Parathyroid adenoma (tissue), 2 donors: ENCODE measurements at regions not wholly inside any gene's neighbourhood (a gene's known extent, or its start where the extent isn't known, plus 50 kb on each side); places are given as distances from the start of the nearest gene placed in this dataset.

Experiments
- H2AFZ ChIP-seq: fragments of 300-600 bp; sonication (generic); one replicate; pipeline ENCODE4 v1.7.0; 2017; ENCODE audit warnings: antibody characterized with exemption, mild to moderate bottlenecking
- H3K27ac ChIP-seq: fragments of 300-600 bp; sonication (generic); one replicate; pipeline ENCODE4 v1.7.0; 2017
- H3K27me3 ChIP-seq: fragments of 300-600 bp; sonication (generic); one replicate; pipeline ENCODE4 v1.7.0; 2017; ENCODE audit warnings: low read length; ENCODE audit not compliant: control insufficient read depth, insufficient read depth
- H3K36me3 ChIP-seq: fragments of 300-600 bp; sonication (generic); one replicate; pipeline ENCODE4 v1.7.0; 2017; ENCODE audit warnings: low read length; ENCODE audit not compliant: control insufficient read depth, insufficient read depth
- H3K4me1 ChIP-seq: fragments of 300-600 bp; sonication (generic); one replicate; pipeline ENCODE4 v1.7.0; 2017; ENCODE audit warnings: control low read depth
- H3K4me2 ChIP-seq: fragments of 300-600 bp; sonication (generic); one replicate; pipeline ENCODE4 v1.7.0; 2017; ENCODE audit warnings: low read length
- H3K4me3 ChIP-seq: fragments of 300-600 bp; sonication (generic); one replicate; pipeline ENCODE4 v1.7.0; 2017; ENCODE audit warnings: low read depth, low read length
- H3K79me2 ChIP-seq: fragments of 300-600 bp; sonication (generic); one replicate; pipeline ENCODE4 v1.7.0; 2017; ENCODE audit warnings: control low read depth
- H3K9ac ChIP-seq: fragments of 300-600 bp; sonication (generic); one replicate; pipeline ENCODE4 v1.7.0; 2017; ENCODE audit warnings: mild to moderate bottlenecking
- H3K9me3 ChIP-seq: fragments of 300-600 bp; sonication (generic); one replicate; pipeline ENCODE4 v1.7.0; 2017; ENCODE audit warnings: low read length; ENCODE audit not compliant: control insufficient read depth
- CTCF ChIP-seq: fragments of 300-600 bp; sonication (generic); IDR thresholded peaks from one replicate; pipeline ENCODE4 v1.7.0; 2017; ENCODE audit warnings: antibody characterized with exemption, mild to moderate bottlenecking
- donor health status: primary hyperparathyroidism.

- H2AFZ ChIP-seq: no peak overlapping the region
- no peaks in the 10 kb centered on the region for H3K9me3 ChIP-seq
- no peak overlapping the region for H3K9ac ChIP-seq
- H3K27me3 ChIP-seq: no peaks in the 10 kb centered on the region
- H3K79me2 ChIP-seq: no peaks in the 10 kb centered on the region
- H3K27ac ChIP-seq: no peak overlapping the region
- no peaks in the 10 kb centered on the region for H3K36me3 ChIP-seq
- no peak overlapping the region for H3K4me2 ChIP-seq
- TF ChIP-seq CTCF: no peak
- no peak overlapping the region for H3K4me3 ChIP-seq
- H3K4me1 ChIP-seq: no peaks in the 10 kb centered on the region
These were observed 287.2 kb upstream of the ATP2B1 start for GRCh38 chr12:89995870-89996269.

DNA sequence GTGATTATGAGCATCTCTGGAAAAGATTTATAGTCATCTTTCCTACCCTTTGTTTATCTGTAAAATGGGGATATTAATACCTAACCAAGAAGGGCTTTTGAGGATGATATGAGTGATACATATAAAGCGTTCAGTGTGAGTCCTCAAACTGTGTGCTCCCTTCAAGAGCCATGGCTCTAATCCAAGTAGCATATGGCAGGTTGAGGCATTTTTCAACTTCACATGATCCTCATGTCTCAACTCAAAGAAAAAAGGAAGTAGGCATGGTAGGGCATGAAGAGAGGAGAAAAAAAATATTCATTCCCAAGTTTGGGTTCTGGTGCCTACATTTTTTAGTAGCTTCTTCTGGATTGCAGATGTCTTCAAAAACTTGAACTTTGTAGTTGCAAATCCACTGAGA, 286.3 kb upstream of the ATP2B1 start:
- TF ChIP-seq CTCF: no peak
- H3K27ac ChIP-seq: no peak overlapping the region

DNA sequence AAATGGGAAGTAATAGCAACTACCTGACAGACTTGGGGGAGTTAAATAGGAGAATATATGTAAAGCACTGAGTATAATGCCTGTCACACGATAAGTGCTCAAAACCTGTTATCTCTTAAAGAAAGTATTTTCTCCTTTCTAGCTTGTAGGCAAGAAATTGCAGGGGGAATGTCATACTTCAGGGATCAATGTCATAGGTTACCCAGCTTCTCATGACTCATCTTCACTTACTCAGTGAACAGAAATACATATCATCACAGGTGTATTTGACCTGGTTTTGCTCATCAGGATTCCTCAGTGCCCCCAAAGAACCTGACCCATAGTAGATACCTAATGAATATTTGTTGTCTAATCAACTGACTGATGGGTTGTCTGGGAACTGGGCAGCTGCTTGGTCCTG, 285.0 kb upstream of the ATP2B1 start:
- Histone ChIP-seq H3K4me3 (no peak overlapping the region), H3K36me3 (no peaks in the 10 kb centered on the region), H3K4me1 (no peaks in the 10 kb centered on the region), H3K79me2 (no peaks in the 10 kb centered on the region), H3K4me2 (no peak overlapping the region), H3K27ac (no peak overlapping the region), H3K27me3 (no peaks in the 10 kb centered on the region), H3K9ac (no peak overlapping the region), H3K9me3 (no peaks in the 10 kb centered on the region), H2AFZ (no peak overlapping the region)
- TF ChIP-seq CTCF: no peak

More for the DNA sequence above, 286.3 kb upstream of the ATP2B1 start:
- Histone ChIP-seq H3K36me3 (no peaks in the 10 kb centered on the region), H3K4me2 (no peak overlapping the region), H3K27me3 (no peaks in the 10 kb centered on the region), H3K9me3 (no peaks in the 10 kb centered on the region), H3K4me3 (no peak overlapping the region), H3K79me2 (no peaks in the 10 kb centered on the region), H3K9ac (no peak overlapping the region), H3K4me1 (no peaks in the 10 kb centered on the region), H2AFZ (no peak overlapping the region)

- no peak overlapping the region for H3K27ac ChIP-seq
- no peaks in the 10 kb centered on the region for H3K36me3 ChIP-seq
- H3K4me1 ChIP-seq: no peaks in the 10 kb centered on the region
- no peak overlapping the region for H3K4me2 ChIP-seq
- H3K9me3 ChIP-seq: no peaks in the 10 kb centered on the region
- H3K27me3 ChIP-seq: no peaks in the 10 kb centered on the region
- no peak overlapping the region for H3K9ac ChIP-seq
- no peak for TF ChIP-seq CTCF
- H3K79me2 ChIP-seq: no peaks in the 10 kb centered on the region
- H3K4me3 ChIP-seq: no peak overlapping the region
- H2AFZ ChIP-seq: no peak overlapping the region
These were observed 284.2 kb upstream of the ATP2B1 start for GRCh38 chr12:89992668-89993451.
